Endodermal cell (in vitro differentiated cells): ENCODE measurements at regions not wholly inside any gene's neighbourhood (a gene's known extent, or its start where the extent isn't known, plus 50 kb on each side); places are given as distances from the start of the nearest gene placed in this dataset.

Experiments
- DNase-seq: peaks from one replicate; pipeline ENCODE4 v3.0.0-alpha.2; 2017
- H3K27ac ChIP-seq: 2 replicates; pipeline ENCODE4 v1.5.1; 2013; ENCODE audit warnings: mild to moderate bottlenecking, low read depth, low read length, moderate library complexity
- H3K27me3 ChIP-seq: 2 replicates; pipeline ENCODE4 v1.6.1; 2013; ENCODE audit warnings: mild to moderate bottlenecking, low read length, moderate library complexity; ENCODE audit not compliant: insufficient read depth, control insufficient read depth, poor library complexity, severe bottlenecking
- H3K36me3 ChIP-seq: 2 replicates; pipeline ENCODE4 v1.7.0; 2013; ENCODE audit warnings: mild to moderate bottlenecking, low read length, moderate library complexity; ENCODE audit not compliant: control insufficient read depth, insufficient read depth
- H3K4me1 ChIP-seq: one replicate; pipeline ENCODE4 v1.7.0; 2013; ENCODE audit warnings: low read length; ENCODE audit not compliant: control insufficient read depth, insufficient read depth
- H3K4me3 ChIP-seq: 2 replicates; pipeline ENCODE4 v1.5.1; 2013; ENCODE audit warnings: mild to moderate bottlenecking, low read length, moderate library complexity
- H3K9ac ChIP-seq: 2 replicates; pipeline ENCODE4 v1.6.1; 2013; ENCODE audit warnings: mild to moderate bottlenecking, low read length, moderate library complexity; ENCODE audit not compliant: poor library complexity, severe bottlenecking; ENCODE audit errors: extremely low read depth
- H3K9me3 ChIP-seq: 2 replicates; pipeline ENCODE4 v1.6.1; 2013; ENCODE audit warnings: mild to moderate bottlenecking, low read length, moderate library complexity; ENCODE audit not compliant: control insufficient read depth
- H3K27ac Mint-ChIP-seq: 2 replicates; pipeline ENCODE4 v1.8.0; 2020; ENCODE audit warnings: mixed read lengths
- H3K27me3 Mint-ChIP-seq: 2 replicates; pipeline ENCODE4 v1.8.0; 2021; ENCODE audit warnings: mild to moderate bottlenecking, mixed read lengths; ENCODE audit not compliant: insufficient read depth
- H3K36me3 Mint-ChIP-seq: 2 replicates; pipeline ENCODE4 v1.8.0; 2020; ENCODE audit warnings: low read depth, mixed read lengths
- H3K4me1 Mint-ChIP-seq: 2 replicates; pipeline ENCODE4 v1.8.0; 2020; ENCODE audit warnings: mixed read lengths
- H3K4me3 Mint-ChIP-seq: 2 replicates; pipeline ENCODE4 v1.8.0; 2020; ENCODE audit warnings: mild to moderate bottlenecking, moderate library complexity, mixed read lengths
- H3K9me3 Mint-ChIP-seq: 2 replicates; pipeline ENCODE4 v1.8.0; 2020; ENCODE audit warnings: mild to moderate bottlenecking, mixed read lengths
- CTCF ChIP-seq: fragments of 200-600 bp; sonication (generic); conservative IDR thresholded peaks from 2 replicates; pipeline ENCODE4 v1.5.0; 2021; ENCODE audit warnings: antibody characterized with exemption, mild to moderate bottlenecking
- WGBS, 2 experiments: methylation state at CpG; one replicate each; pipeline versions ENCODE4 v1.1.5 to v1.1.7; 2013; ENCODE audit warnings: missing lambda C conversion rate in 2 of 2, mixed read lengths in 1 of 2; ENCODE audit not compliant: insufficient coverage in 1 of 2, insufficient read length in 1 of 2; 5-methylcytosine and 5-hydroxymethylcytosine counted together

- no peak for DNase-seq
- Mint-ChIP-seq H3K9me3 (no peaks in the 10 kb centered on the region), H3K4me3 (no peak overlapping the region), H3K4me1 (no peaks in the 10 kb centered on the region), H3K27me3 (no peaks in the 10 kb centered on the region), H3K27ac (no peak overlapping the region), H3K36me3 (no peaks in the 10 kb centered on the region)
- no peaks in the 10 kb centered on the region for H3K4me1 ChIP-seq
- no peaks in the 10 kb centered on the region for H3K9me3 ChIP-seq
- WGBS, 2 experiments: 86 to 96% methylated on average over 3 of the region's 3 CpGs
- no peaks in the 10 kb centered on the region for H3K27me3 ChIP-seq
- TF ChIP-seq CTCF: no peak
- no peak overlapping the region for H3K4me3 ChIP-seq
- H3K36me3 ChIP-seq: no peaks in the 10 kb centered on the region
- H3K9ac ChIP-seq: no peak overlapping the region
- no peak overlapping the region for H3K27ac ChIP-seq
Observed at GRCh38 chr6:125577124-125577662, 172.2 kb upstream of the HEY2 start.

- Histone ChIP-seq H3K9ac (no peak overlapping the region), H3K9me3 (no peaks in the 10 kb centered on the region), H3K36me3 (no peaks in the 10 kb centered on the region), H3K4me3 (no peak overlapping the region), H3K4me1 (peaks cover 6% of the 10 kb centered on the region), H3K27me3 (no peaks in the 10 kb centered on the region), H3K27ac (peak overlapping the region; percentile 69)
- 15 to 21% methylated on average over 5 to 9 of the region's 9 CpGs for WGBS, 2 experiments
- DNase-seq: peak; percentile 93
- H3K9me3 Mint-ChIP-seq: no peaks in the 10 kb centered on the region
- H3K27me3 Mint-ChIP-seq: peaks cover 19% of the 10 kb centered on the region
- H3K4me1 Mint-ChIP-seq: peaks cover 21% of the 10 kb centered on the region
- no peak overlapping the region for H3K4me3 Mint-ChIP-seq
- H3K27ac Mint-ChIP-seq: peak overlapping the region; percentile 48
- TF ChIP-seq CTCF: no peak
- H3K36me3 Mint-ChIP-seq: no peaks in the 10 kb centered on the region
Observed at GRCh38 chr6:125584468-125584939, 164.9 kb upstream of the HEY2 start.

- no peak for TF ChIP-seq CTCF
- H3K27ac Mint-ChIP-seq: no peak overlapping the region
- WGBS, 2 experiments: 92% methylated on average over 3 to 4 of the region's 4 CpGs
- no peak overlapping the region for H3K4me3 Mint-ChIP-seq
- Histone ChIP-seq H3K27ac (no peak overlapping the region), H3K9ac (no peak overlapping the region), H3K27me3 (no peaks in the 10 kb centered on the region), H3K4me1 (peaks cover 6% of the 10 kb centered on the region), H3K9me3 (no peaks in the 10 kb centered on the region), H3K4me3 (no peak overlapping the region), H3K36me3 (no peaks in the 10 kb centered on the region)
- DNase-seq: no peak
- H3K27me3 Mint-ChIP-seq: peaks cover 22% of the 10 kb centered on the region
- no peaks in the 10 kb centered on the region for H3K36me3 Mint-ChIP-seq
- H3K9me3 Mint-ChIP-seq: no peaks in the 10 kb centered on the region
- peaks cover 21% of the 10 kb centered on the region for H3K4me1 Mint-ChIP-seq
Observed at GRCh38 chr6:125585470-125585869, 164.0 kb upstream of the HEY2 start.
